BJ (cell line): ENCODE measurements at regions not wholly inside any gene's neighbourhood (a gene's known extent, or its start where the extent isn't known, plus 50 kb on each side); places are given as distances from the start of the nearest gene placed in this dataset.

Experiments used
- CTCF ChIA-PET: fragments of 350-600 bp; formaldehyde crosslinking; extraction: SDS; loops from one replicate; lab custom pipeline; 2021; ENCODE audit warnings: antibody characterized with exemption, inconsistent platforms; lab: Yijun Ruan, JAX
- POLR2A ChIA-PET: fragments of 300-600 bp; sonication (Branson Sonifier 250); formaldehyde crosslinking; extraction: SDS; loops from one replicate; lab custom pipeline; 2021; ENCODE audit warnings: antibody characterized with exemption; lab: Charles Lee
- DNase-seq: peaks from one replicate; pipeline ENCODE4 v3.0.0-alpha.2; 2011; ENCODE audit warnings: low read depth
- H3K27me3 ChIP-seq: 2 replicates; pipeline ENCODE4 v1.6.0; 2011; ENCODE audit warnings: low read length; ENCODE audit not compliant: control insufficient read depth, insufficient read depth
- H3K36me3 ChIP-seq: 2 replicates; pipeline ENCODE4 v1.5.1; 2011; ENCODE audit warnings: low read length; ENCODE audit not compliant: control insufficient read depth, insufficient read depth
- H3K4me3 ChIP-seq: 2 replicates; pipeline ENCODE4 v1.5.1; 2011; ENCODE audit warnings: low read depth, mild to moderate bottlenecking, control low read depth, low read length
- TF ChIP-seq, protein P1 (sequence below): IDR thresholded peaks from 2 replicates; pipeline ENCODE4 v1.5.1; 2011; ENCODE audit warnings: low read depth, mild to moderate bottlenecking, control low read depth, inconsistent platforms, low read length, moderate library complexity; ENCODE audit not compliant: insufficient read depth

GRCh38 chr1:94362466-94363058, 55.6 kb upstream of the ABCD3 start:
- no peak for DNase-seq
- TF ChIP-seq, protein P1, sequence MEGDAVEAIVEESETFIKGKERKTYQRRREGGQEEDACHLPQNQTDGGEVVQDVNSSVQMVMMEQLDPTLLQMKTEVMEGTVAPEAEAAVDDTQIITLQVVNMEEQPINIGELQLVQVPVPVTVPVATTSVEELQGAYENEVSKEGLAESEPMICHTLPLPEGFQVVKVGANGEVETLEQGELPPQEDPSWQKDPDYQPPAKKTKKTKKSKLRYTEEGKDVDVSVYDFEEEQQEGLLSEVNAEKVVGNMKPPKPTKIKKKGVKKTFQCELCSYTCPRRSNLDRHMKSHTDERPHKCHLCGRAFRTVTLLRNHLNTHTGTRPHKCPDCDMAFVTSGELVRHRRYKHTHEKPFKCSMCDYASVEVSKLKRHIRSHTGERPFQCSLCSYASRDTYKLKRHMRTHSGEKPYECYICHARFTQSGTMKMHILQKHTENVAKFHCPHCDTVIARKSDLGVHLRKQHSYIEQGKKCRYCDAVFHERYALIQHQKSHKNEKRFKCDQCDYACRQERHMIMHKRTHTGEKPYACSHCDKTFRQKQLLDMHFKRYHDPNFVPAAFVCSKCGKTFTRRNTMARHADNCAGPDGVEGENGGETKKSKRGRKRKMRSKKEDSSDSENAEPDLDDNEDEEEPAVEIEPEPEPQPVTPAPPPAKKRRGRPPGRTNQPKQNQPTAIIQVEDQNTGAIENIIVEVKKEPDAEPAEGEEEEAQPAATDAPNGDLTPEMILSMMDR, result no peak
- CTCF ChIA-PET, result no interaction called here

GRCh38 chr1:94358630-94359599, 59.3 kb upstream of the ABCD3 start:
- no peaks in the 10 kb centered on the region for H3K36me3 ChIP-seq
- H3K27me3 ChIP-seq, result peaks cover 1% of the 10 kb centered on the region; the same call in 1 of the 2 replicates
- ChIA-PET CTCF (interaction anchor here (1.5 to 1.6 kb wide), 2 partner anchors 23 to 42 kb away, joined by 3 to 4 read pairs; no protein-coding TSS in a partner anchor), POLR2A (no interaction called here)
- no peak overlapping the region for H3K4me3 ChIP-seq
- TF ChIP-seq, protein P1, result no peak
- DNase-seq, result no peak

More at GRCh38 chr1:94362466-94363058, 55.6 kb upstream of the ABCD3 start:
- no peaks in the 10 kb centered on the region; the same call in 1 of the 2 replicates for H3K27me3 ChIP-seq
- POLR2A ChIA-PET, result no interaction called here
- no peak overlapping the region for H3K4me3 ChIP-seq
- H3K36me3 ChIP-seq, result no peaks in the 10 kb centered on the region

DNA sequence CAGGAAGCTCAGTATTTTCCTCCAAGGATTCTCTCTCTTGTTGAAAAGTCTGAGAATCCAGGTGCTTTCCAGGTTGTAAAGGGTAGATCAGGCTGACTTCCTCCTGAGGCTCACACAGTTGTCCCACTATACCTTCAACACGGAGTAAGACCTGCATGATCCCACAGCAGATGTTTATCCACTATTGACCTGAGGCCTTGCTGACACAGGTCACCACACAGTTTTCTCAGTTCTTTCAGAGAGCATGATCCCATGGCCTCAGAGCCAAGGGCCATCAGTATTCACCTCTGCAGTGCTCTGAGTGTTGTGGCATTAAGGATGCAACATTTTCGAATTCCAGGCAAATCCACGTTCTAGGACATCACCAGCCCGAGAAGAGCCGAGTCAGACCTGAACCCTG, 60.5 kb upstream of the ABCD3 start:
- POLR2A ChIA-PET, result no interaction called here
- Histone ChIP-seq H3K4me3 (no peak overlapping the region), H3K36me3 (no peaks in the 10 kb centered on the region), H3K27me3 (peaks cover 1% of the 10 kb centered on the region)
- CTCF ChIA-PET, result interaction anchor here (0.6 kb wide), 1 partner anchor 228 kb away, joined by 3 read pairs; no protein-coding TSS in a partner anchor
- TF ChIP-seq, protein P1, result no peak
- no peak for DNase-seq

DNA sequence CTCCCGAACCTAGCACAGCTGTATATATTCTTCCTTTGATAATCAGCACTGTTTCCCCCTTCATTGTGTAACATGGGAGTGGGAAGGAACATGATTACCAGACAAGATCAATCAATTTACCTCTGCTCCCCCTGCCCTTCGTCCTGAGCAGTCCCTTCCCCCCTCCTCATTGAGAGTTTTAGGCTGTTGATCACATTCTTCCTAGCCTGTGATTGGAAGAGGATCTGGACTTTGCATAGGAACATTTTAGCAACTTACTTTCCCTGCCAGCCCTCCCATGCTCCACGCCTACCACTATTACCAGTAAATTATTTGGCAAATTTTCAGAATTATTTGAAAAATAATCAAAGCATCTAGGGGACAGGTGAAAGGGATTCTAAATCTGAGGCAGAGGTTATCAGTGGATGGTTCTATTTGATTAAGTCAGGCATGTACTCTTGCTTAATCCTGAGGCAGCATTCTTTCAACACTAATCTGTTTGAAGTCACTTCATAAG, 62.7 kb upstream of the ABCD3 start:
- Histone ChIP-seq H3K36me3 (no peaks in the 10 kb centered on the region), H3K27me3 (peaks cover 8% of the 10 kb centered on the region), H3K4me3 (no peak overlapping the region)
- POLR2A ChIA-PET, result no interaction called here
- TF ChIP-seq, protein P1, result no peak
- CTCF ChIA-PET, result interaction anchor here (0.7 to 1.6 kb wide), 3 partner anchors 19 to 303 kb away, joined by 3 to 7 read pairs (median 5); no protein-coding TSS in a partner anchor
- no peak for DNase-seq

DNA sequence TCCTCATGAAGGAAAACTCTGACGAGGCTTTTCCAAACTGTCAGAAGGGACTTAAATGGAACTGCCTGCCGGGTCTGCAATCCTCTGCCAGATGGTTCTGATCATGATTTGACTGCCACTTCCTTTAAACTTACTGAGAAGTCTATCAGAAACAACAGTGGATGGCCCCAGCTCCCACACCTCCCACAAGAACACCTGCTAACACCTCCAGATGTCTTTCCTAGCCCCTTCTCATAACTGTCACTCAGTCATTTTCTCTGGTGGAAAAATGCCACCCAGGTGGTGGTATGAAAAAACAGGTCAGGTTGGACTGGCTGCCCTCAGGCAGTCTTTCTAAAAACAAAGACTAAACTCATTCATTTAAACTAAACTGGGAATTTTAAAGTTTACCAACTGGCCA, 66.7 kb upstream of the ABCD3 start:
- POLR2A ChIA-PET, result no interaction called here
- CTCF ChIA-PET, result no interaction called here
- Histone ChIP-seq H3K36me3 (no peaks in the 10 kb centered on the region), H3K27me3 (peaks cover 10% of the 10 kb centered on the region), H3K4me3 (no peak overlapping the region)
- DNase-seq, result no peak
- TF ChIP-seq, protein P1, result no peak
